H1 (cell line): ENCODE measurements at regions not wholly inside any gene's neighbourhood (a gene's known extent, or its start where the extent isn't known, plus 50 kb on each side); places are given as distances from the start of the nearest gene placed in this dataset.

Experiments
- BACH1 ChIP-seq: IDR thresholded peaks from 2 replicates; pipeline ENCODE4 v1.6.1; 2012; ENCODE audit warnings: low read length, improper control_type of control experiment
- BCL11A ChIP-seq, 2 experiments: IDR thresholded peaks; one replicate each; pipeline ENCODE4 v1.6.1; 2011; ENCODE audit warnings: low read depth in 2 of 2, low read length in 2 of 2, mild to moderate bottlenecking in 2 of 2
- CEBPB ChIP-seq: IDR thresholded peaks from 2 replicates; pipeline ENCODE4 v1.6.1; 2012; ENCODE audit warnings: low read depth, low read length
- CHD1 ChIP-seq: IDR thresholded peaks from 2 replicates; pipeline ENCODE4 v1.6.1; 2012; ENCODE audit warnings: low read depth, low read length, improper control_type of control experiment
- CREB1 ChIP-seq: IDR thresholded peaks from 2 replicates; pipeline ENCODE4 v1.6.1; 2012; ENCODE audit warnings: inconsistent platforms
- EGR1 ChIP-seq: IDR thresholded peaks from 2 replicates; pipeline ENCODE4 v1.6.1; 2011; ENCODE audit warnings: low read depth, low read length, borderline replicate concordance
- KDM5A ChIP-seq: fragments of 200-600 bp; IDR thresholded peaks from 2 replicates; pipeline ENCODE4 v1.7.1; 2012; ENCODE audit warnings: mild to moderate bottlenecking, low read length, inconsistent platforms, mixed read lengths
- PHF8 ChIP-seq: fragments of 200-600 bp; sonication (generic); conservative IDR thresholded peaks from 2 replicates; pipeline ENCODE4 v1.7.1; 2012; ENCODE audit warnings: low read depth, mild to moderate bottlenecking, inconsistent platforms, low read length, moderate library complexity
- TCF12 ChIP-seq: IDR thresholded peaks from 2 replicates; pipeline ENCODE4 v1.6.1; 2011; ENCODE audit warnings: low read depth, mild to moderate bottlenecking, low read length
- TF ChIP-seq, protein P1 (sequence below): IDR thresholded peaks from 2 replicates; pipeline ENCODE4 v1.6.1; 2011; ENCODE audit warnings: low read length, improper control_type of control experiment

- TF ChIP-seq, protein P1, sequence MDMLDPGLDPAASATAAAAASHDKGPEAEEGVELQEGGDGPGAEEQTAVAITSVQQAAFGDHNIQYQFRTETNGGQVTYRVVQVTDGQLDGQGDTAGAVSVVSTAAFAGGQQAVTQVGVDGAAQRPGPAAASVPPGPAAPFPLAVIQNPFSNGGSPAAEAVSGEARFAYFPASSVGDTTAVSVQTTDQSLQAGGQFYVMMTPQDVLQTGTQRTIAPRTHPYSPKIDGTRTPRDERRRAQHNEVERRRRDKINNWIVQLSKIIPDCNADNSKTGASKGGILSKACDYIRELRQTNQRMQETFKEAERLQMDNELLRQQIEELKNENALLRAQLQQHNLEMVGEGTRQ, result no peak
- TF ChIP-seq EGR1, result no peak
- no peak for TF ChIP-seq BACH1
- no peak for TF ChIP-seq CREB1
- no peak for TF ChIP-seq CEBPB
- no peak for TF ChIP-seq PHF8
- TF ChIP-seq BCL11A (IDR thresholded peaks at IDR 0.05; ENCODE audit: low read depth in 2 of 2, low read length in 2 of 2), result no peak
- TF ChIP-seq KDM5A, result no peak
- TF ChIP-seq CHD1, result no peak
- TF ChIP-seq TCF12, result no peak
These were observed 204.8 kb downstream of the SMAD2 start (continued) for GRCh38 chr18:47725656-47726055.
